GM18502 (cell line): ENCODE measurements at regions not wholly inside any gene's neighbourhood (a gene's known extent, or its start where the extent isn't known, plus 50 kb on each side); places are given as distances from the start of the nearest gene placed in this dataset.
"Not testable (repeated sequence)": the region's sequence is repeated elsewhere in the genome, so short reads cannot be mapped to it uniquely, and the experiment has no call there.

Source experiments
- ATAC-seq: cut with Tn5 transposase; IDR thresholded peaks from one replicate; pipeline ENCODE4 v1.9.1; 2021; ENCODE audit warnings: mild to moderate bottlenecking; ENCODE audit not compliant: unreplicated experiment, poor library complexity

- not testable (repeated sequence) for ATAC-seq
Measured at GRCh38 chr6:84865372-84865771, 101.0 kb upstream of the TBX18 start.

GRCh38 chr6:84862843-84863242, 98.4 kb upstream of the TBX18 start:
- no peak for ATAC-seq

- no peak for ATAC-seq
Measured at GRCh38 chr6:84860920-84861319, 96.5 kb upstream of the TBX18 start.

- ATAC-seq, result no peak
Measured at GRCh38 chr6:84860509-84860908, 96.1 kb upstream of the TBX18 start.

GRCh38 chr6:84854811-84855400, 90.5 kb upstream of the TBX18 start:
- ATAC-seq, result no peak

GRCh38 chr6:84853901-84854300, 89.5 kb upstream of the TBX18 start:
- ATAC-seq, result no peak

GRCh38 chr6:84848960-84849359, 84.6 kb upstream of the TBX18 start:
- no peak for ATAC-seq

- no peak for ATAC-seq
Measured at GRCh38 chr6:84847390-84848160, 83.2 kb upstream of the TBX18 start.

- ATAC-seq, result no peak
Measured at GRCh38 chr6:84842525-84843166, 78.2 kb upstream of the TBX18 start.

- not testable (repeated sequence) for ATAC-seq
Measured at GRCh38 chr6:84837068-84837866, 72.9 kb upstream of the TBX18 start.

GRCh38 chr6:84836366-84836765, 72.0 kb upstream of the TBX18 start:
- peak; percentile 52 for ATAC-seq

- no peak for ATAC-seq
Measured at GRCh38 chr6:84835340-84835739, 70.9 kb upstream of the TBX18 start.

GRCh38 chr6:84831924-84832323, 67.5 kb upstream of the TBX18 start:
- ATAC-seq, result not testable (repeated sequence)

- no peak for ATAC-seq
Measured at GRCh38 chr6:84825461-84825860, 61.1 kb upstream of the TBX18 start.

GRCh38 chr6:84821314-84821713, 56.9 kb upstream of the TBX18 start:
- ATAC-seq, result not testable (repeated sequence)

- ATAC-seq, result no peak
Measured at GRCh38 chr6:84816741-84817140, 52.3 kb upstream of the TBX18 start.

GRCh38 chr6:84815896-84816735, 51.7 kb upstream of the TBX18 start:
- ATAC-seq, result no peak
